GM12892 (cell line): ENCODE measurements at regions not wholly inside any gene's neighbourhood (a gene's known extent, or its start where the extent isn't known, plus 50 kb on each side); places are given as distances from the start of the nearest gene placed in this dataset.

Experiments used
- POLR2A ChIP-seq: IDR thresholded peaks from 2 replicates; pipeline ENCODE4 v1.6.1; 2011; ENCODE audit warnings: low read depth, low read length, control low read depth
- POLR2AphosphoS5 ChIP-seq: IDR thresholded peaks from 2 replicates; pipeline ENCODE4 v1.6.1; 2011; ENCODE audit warnings: low read depth, low read length, control low read depth

- TF ChIP-seq POLR2AphosphoS5 (no peak), POLR2A (no peak)
Observed at GRCh38 chr7:67738145-67738544, 741.5 kb downstream of the TYW1 start.
